ENCODE measurements at regions not wholly inside any gene's neighbourhood (a gene's known extent, or its start where the extent isn't known, plus 50 kb on each side); places are given as distances from the start of the nearest gene placed in this dataset.

DNA sequence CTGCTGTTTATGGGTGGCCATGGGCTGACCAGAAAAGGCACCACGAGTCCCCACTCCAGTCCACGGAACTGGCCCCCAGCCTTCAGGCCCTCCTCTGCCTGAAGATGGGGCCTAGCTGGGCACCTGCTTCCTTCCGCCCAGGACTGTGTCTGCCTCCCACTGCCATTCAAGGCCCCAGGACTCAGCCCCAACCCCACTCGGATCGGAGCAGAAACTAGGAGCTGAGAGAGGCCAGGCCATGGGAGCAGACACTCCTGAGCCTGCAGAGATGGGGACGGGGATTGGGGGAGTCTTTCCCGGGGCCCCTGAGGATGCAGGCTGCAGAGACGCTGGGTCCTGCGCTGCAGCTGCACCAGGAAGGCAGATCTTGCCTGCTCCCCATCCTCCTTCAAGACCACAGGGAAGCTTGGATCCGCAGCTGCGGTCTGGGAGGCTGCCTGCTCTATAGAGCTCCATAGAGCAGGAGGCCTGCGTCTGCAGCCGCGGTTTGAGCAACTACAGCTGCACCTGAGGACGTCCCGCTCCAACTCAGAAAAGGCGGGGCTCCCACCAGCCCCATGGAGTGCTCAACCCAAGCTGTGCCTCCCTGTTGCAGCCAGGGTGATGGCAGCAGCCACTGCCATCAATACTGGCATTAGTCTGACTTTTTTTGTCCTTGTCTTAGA lies 383.9 kb upstream of the TMCO5A start:
- Histone ChIP-seq H3K27ac (no peak overlapping the region), H3K4me3 (no peak overlapping the region), H3K4me1 (no peaks in the 10 kb centered on the region), H3K27me3 (no peaks in the 10 kb centered on the region), H3K9me3 (no peaks in the 10 kb centered on the region), H3K36me3 (replicated peaks in 1 of 2; ENCODE audit: insufficient read depth in 1 of 2, low read depth in 2 of 2) (no peaks in the 10 kb centered on the region)
- DNase-seq (no peak), ATAC-seq (no peak)
- WGBS, 2 donors: 70 to 72% methylated on average over 11 to 17 of the region's 17 CpGs
- intact Hi-C loops (cut with DNase I): no loop called here
- TF ChIP-seq, protein P1, sequence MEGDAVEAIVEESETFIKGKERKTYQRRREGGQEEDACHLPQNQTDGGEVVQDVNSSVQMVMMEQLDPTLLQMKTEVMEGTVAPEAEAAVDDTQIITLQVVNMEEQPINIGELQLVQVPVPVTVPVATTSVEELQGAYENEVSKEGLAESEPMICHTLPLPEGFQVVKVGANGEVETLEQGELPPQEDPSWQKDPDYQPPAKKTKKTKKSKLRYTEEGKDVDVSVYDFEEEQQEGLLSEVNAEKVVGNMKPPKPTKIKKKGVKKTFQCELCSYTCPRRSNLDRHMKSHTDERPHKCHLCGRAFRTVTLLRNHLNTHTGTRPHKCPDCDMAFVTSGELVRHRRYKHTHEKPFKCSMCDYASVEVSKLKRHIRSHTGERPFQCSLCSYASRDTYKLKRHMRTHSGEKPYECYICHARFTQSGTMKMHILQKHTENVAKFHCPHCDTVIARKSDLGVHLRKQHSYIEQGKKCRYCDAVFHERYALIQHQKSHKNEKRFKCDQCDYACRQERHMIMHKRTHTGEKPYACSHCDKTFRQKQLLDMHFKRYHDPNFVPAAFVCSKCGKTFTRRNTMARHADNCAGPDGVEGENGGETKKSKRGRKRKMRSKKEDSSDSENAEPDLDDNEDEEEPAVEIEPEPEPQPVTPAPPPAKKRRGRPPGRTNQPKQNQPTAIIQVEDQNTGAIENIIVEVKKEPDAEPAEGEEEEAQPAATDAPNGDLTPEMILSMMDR (IDR thresholded peaks at IDR 0.05): no peak
- TF ChIP-seq POLR2A (IDR thresholded peaks at IDR 0.05): no peak

DNA sequence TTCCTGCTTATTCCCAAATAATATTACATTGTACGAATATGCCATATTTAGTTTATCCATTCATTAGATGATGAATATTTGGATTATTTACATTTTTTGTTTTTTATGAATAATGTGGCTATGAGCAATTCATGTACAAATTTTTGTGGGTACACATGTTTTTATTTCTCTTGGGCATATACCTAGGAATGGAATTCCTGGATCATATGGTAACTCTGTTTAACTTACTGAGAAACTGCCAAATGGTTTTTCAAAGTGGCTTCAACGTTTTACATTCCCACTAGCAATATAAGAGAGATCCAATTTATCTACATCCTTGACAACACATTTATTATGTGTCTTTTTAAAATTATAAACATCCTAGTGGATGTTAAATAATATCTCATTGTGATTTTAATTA lies 362.0 kb upstream of the TMCO5A start:
- no peaks in the 10 kb centered on the region for H3K27me3 ChIP-seq
- no peaks in the 10 kb centered on the region for H3K36me3 ChIP-seq (replicated peaks in 1 of 2; ENCODE audit: insufficient read depth in 1 of 2, low read depth in 2 of 2)
- H3K4me3 ChIP-seq: no peak overlapping the region
- DNase-seq: no peak
- no peak overlapping the region for H3K27ac ChIP-seq
- intact Hi-C loops (cut with DNase I): no loop called here
- no peaks in the 10 kb centered on the region for H3K4me1 ChIP-seq
- no peak for TF ChIP-seq POLR2A (IDR thresholded peaks at IDR 0.05)
- TF ChIP-seq, protein P1 (IDR thresholded peaks at IDR 0.05): no peak
- WGBS, 2 donors: 22% methylated on average over 2 of the region's 2 CpGs
- H3K9me3 ChIP-seq: no peaks in the 10 kb centered on the region
- ATAC-seq: no peak

DNA sequence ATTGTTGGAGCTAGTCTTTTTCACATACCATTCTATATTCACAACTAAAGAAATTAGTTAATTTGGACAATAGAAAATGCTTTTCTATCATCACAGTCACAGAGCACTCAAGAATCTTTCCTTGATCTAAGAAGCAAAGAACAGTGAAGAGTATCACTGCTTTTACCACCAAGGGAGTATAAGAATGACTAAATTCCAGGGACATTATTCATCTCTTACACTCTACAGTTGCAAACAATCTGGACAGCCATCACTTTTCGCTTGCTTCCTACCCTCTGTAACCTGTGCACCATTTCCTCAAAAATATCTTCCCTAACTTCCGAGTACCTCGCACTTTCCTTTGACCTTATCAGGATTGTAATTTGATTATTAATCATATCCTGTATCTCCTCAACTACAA lies 359.5 kb upstream of the TMCO5A start:
- Histone ChIP-seq H3K4me3 (no peak overlapping the region), H3K27me3 (no peaks in the 10 kb centered on the region), H3K4me1 (no peaks in the 10 kb centered on the region), H3K9me3 (no peaks in the 10 kb centered on the region), H3K36me3 (replicated peaks in 1 of 2; ENCODE audit: insufficient read depth in 1 of 2, low read depth in 2 of 2) (no peaks in the 10 kb centered on the region), H3K27ac (no peak overlapping the region)
- TF ChIP-seq, protein P1 (IDR thresholded peaks at IDR 0.05): no peak
- TF ChIP-seq POLR2A (IDR thresholded peaks at IDR 0.05): no peak
- ATAC-seq (no peak), DNase-seq (no peak)
- WGBS, 2 donors: 71 to 77% methylated on average over 3 of the region's 3 CpGs
- intact Hi-C loops (cut with DNase I): no loop called here

DNA sequence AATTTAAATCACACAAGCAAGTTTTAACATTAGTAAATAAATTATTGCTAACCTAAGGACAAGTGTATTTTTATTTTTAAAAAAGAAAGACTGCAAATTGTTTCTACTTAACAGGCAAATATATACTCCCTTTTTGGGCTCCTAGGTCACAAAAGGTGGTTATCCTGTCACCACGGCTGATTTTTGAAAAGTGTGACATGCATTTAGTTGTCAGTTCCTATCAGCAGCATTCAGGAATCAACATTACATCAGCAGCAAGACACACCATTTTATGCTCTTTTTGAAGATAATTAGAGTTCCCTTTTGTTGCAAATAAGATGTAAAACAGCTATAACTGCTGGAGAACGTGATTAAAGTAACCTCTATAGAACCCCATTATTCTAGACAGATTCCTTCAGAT lies 357.5 kb upstream of the TMCO5A start:
- Histone ChIP-seq H3K27me3 (no peaks in the 10 kb centered on the region), H3K4me1 (no peaks in the 10 kb centered on the region), H3K4me3 (no peak overlapping the region), H3K36me3 (replicated peaks in 1 of 2; ENCODE audit: insufficient read depth in 1 of 2, low read depth in 2 of 2) (no peaks in the 10 kb centered on the region), H3K27ac (no peak overlapping the region), H3K9me3 (peaks cover 0 to 3% (median 0%) of the 10 kb centered on the region in 3 donors)
- whole genome bisulfite sequencing, 2 donors: 51 to 53% methylated on average over 2 of the region's 2 CpGs
- TF ChIP-seq, protein P1 (IDR thresholded peaks at IDR 0.05): no peak
- no peak for TF ChIP-seq POLR2A (IDR thresholded peaks at IDR 0.05)
- intact Hi-C loops (cut with DNase I): no loop called here
- no peak for ATAC-seq
- DNase-seq: no peak

DNA sequence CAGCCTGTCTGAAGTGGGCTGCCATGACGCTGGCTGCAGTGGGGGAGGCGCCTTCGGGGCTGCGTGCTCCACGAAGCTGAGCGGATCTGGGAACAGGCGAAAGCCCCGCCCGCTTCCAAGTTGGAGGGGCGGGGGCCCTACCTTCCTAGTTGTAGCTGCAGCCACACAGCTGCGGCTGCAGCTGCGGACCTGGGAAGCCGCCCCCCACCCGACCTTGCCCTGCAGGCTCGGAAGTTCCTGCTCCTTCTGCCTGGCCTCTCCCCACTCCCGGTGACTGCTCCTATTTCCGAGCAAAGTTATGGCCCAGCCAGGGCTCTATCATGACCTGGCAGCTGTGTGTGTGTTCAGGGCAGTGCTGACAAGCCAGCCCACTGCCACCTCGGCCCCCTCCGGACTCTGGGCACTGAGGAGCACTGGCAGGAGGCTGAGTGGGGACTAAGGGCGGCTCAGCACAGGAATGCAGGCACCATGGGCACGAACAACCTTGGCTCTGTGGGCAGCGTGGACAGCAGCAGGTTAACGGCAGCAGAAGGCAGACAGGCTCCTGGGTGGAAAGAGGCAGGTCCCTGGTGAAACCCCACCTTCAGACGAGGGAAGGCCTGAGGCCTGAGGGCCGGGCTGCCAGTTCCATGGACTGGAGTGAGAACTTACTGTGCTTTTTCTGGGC lies 352.4 kb upstream of the TMCO5A start:
- no peak for ATAC-seq
- intact Hi-C loops (cut with DNase I): no loop called here
- H3K27ac ChIP-seq: no peak overlapping the region
- H3K36me3 ChIP-seq (replicated peaks in 1 of 2; ENCODE audit: insufficient read depth in 1 of 2, low read depth in 2 of 2): no peaks in the 10 kb centered on the region
- H3K4me1 ChIP-seq: no peaks in the 10 kb centered on the region
- H3K27me3 ChIP-seq: no peaks in the 10 kb centered on the region
- DNase-seq: no peak
- TF ChIP-seq, protein P1 (IDR thresholded peaks at IDR 0.05): no peak
- TF ChIP-seq POLR2A (IDR thresholded peaks at IDR 0.05): no peak
- 84 to 93% methylated on average over 15 to 25 of the region's 25 CpGs for WGBS, 2 donors
- H3K9me3 ChIP-seq: peaks cover 0 to 15% (median 0%) of the 10 kb centered on the region in 3 donors
- H3K4me3 ChIP-seq: no peak overlapping the region
